NCI-H226 (cell line): ENCODE measurements at regions not wholly inside any gene's neighbourhood (a gene's known extent, or its start where the extent isn't known, plus 50 kb on each side); places are given as distances from the start of the nearest gene placed in this dataset.

Experiments used
- DNase-seq: peaks from one replicate; pipeline ENCODE4 v3.0.0-alpha.2; 2015

- DNase-seq, result no peak
Measured at GRCh38 chr12:12017135-12017581, 53.6 kb upstream of the BCL2L14 start.

- no peak for DNase-seq
Measured at GRCh38 chr12:12017798-12018197, 52.9 kb upstream of the BCL2L14 start.

GRCh38 chr12:12018454-12018853 lies 52.3 kb upstream of the BCL2L14 start:
- peak; percentile 20 for DNase-seq

GRCh38 chr12:12019881-12020280 lies 50.9 kb upstream of the BCL2L14 start:
- DNase-seq, result no peak

- DNase-seq, result no peak
Measured at GRCh38 chr12:12020762-12021161, 50.0 kb upstream of the BCL2L14 start.
